Psoas muscle (tissue), 7 donors: ENCODE measurements at regions not wholly inside any gene's neighbourhood (a gene's known extent, or its start where the extent isn't known, plus 50 kb on each side); places are given as distances from the start of the nearest gene placed in this dataset.

Experiments
- ATAC-seq, 4 donors: fragments of 200-7000 bp; cut with Tn5 transposase; one replicate each; pipeline ENCODE4 v1.9.1; 2020; ENCODE audit warnings: moderate library complexity in 3 of 4, mild to moderate bottlenecking in 2 of 4
- DNase-seq, 2 donors: peaks; one replicate each; pipeline ENCODE4 v3.0.0-alpha.2; 2020
- H3K27ac ChIP-seq: fragments of 200-600 bp; one replicate; pipeline ENCODE4 v1.8.0; 2022
- H3K27me3 ChIP-seq, 3 donors: fragments of 200-600 bp in 1 of 3; one replicate each; pipeline versions ENCODE4 v1.6.1 to v1.8.0; 2013 to 2022; ENCODE audit warnings: low read length in 2 of 3, mild to moderate bottlenecking in 2 of 3, moderate library complexity in 1 of 3; ENCODE audit not compliant: insufficient read depth in 3 of 3
- H3K36me3 ChIP-seq, 2 donors: fragments of 200-600 bp in 1 of 2; one replicate each; pipeline versions ENCODE4 v1.6.1 to v1.8.0; 2013 to 2022; ENCODE audit warnings: low read depth in 1 of 2, mild to moderate bottlenecking in 1 of 2, moderate library complexity in 1 of 2; ENCODE audit not compliant: insufficient read depth in 1 of 2
- H3K4me1 ChIP-seq: fragments of 200-600 bp; one replicate; pipeline ENCODE4 v1.8.0; 2022
- H3K4me3 ChIP-seq: fragments of 200-600 bp; one replicate; pipeline ENCODE4 v1.8.0; 2022; ENCODE audit warnings: mild to moderate bottlenecking
- H3K9me3 ChIP-seq: fragments of 200-600 bp; one replicate; pipeline ENCODE4 v1.8.0; 2022
- CTCF ChIP-seq: fragments of 200-600 bp; IDR thresholded peaks from one replicate; pipeline ENCODE4 v1.8.0; 2022; ENCODE audit warnings: antibody characterized with exemption
- WGBS, 3 donors: extraction: QIAGEN DNeasy Blood & Tissue Kit; methylation state at CpG; one replicate each; pipeline versions ENCODE4 v1.1.6 to v1.1.7; 2013; 5-methylcytosine and 5-hydroxymethylcytosine counted together
- intact Hi-C, 2 donors: fragments of 100-400 bp; cut with DNase I; formaldehyde crosslinking; loops; one replicate each; pipeline versions ENCODE4 v1.11.0 to v1.14.2; 2022
- donor health status: healthy with polysubstance abuse.
- donor health status: DM: no; HTN: no; CAD: no; lungs with moderate emphysema.
- donor health status: Bipolar disorder and iron deficiency.
- donor health status: healthy.
- donor health status: DM: yes; HTN: yes; CAD: no.
- donor health status: DM: no; HTN: no; CAD: no.
- donor health status: DM: yes; HTN: yes; CAD: no.

GRCh38 chr4:35673137-35673536 lies 571.2 kb downstream of the ARAP2 start:
- DNase-seq (no peak), ATAC-seq (no peak)
- Histone ChIP-seq H3K36me3 (no peaks in the 10 kb centered on the region), H3K27ac (no peak overlapping the region), H3K4me1 (no peaks in the 10 kb centered on the region), H3K9me3 (no peaks in the 10 kb centered on the region), H3K4me3 (no peak overlapping the region), H3K27me3 (no peaks in the 10 kb centered on the region)
- intact Hi-C loops: no loop called here
- TF ChIP-seq CTCF: no peak
- WGBS, 3 donors: 68 to 95% (median 79%) methylated on average over 1 of the region's 1 CpG

- H3K36me3 ChIP-seq: no peaks in the 10 kb centered on the region
- H3K27me3 ChIP-seq: no peaks in the 10 kb centered on the region
- no peaks in the 10 kb centered on the region for H3K4me1 ChIP-seq
- H3K27ac ChIP-seq: no peak overlapping the region
- no peak for DNase-seq
- H3K9me3 ChIP-seq: no peaks in the 10 kb centered on the region
- TF ChIP-seq CTCF: no peak
- no peak for ATAC-seq
- 82 to 87% (median 84%) methylated on average over 1 of the region's 1 CpG for WGBS, 3 donors
- intact Hi-C loops: loop anchor here in 1 of 2 donors (5.0 kb wide), 1 partner anchor 1153 kb away; no protein-coding TSS in a partner anchor
- no peak overlapping the region for H3K4me3 ChIP-seq
Measured at GRCh38 chr4:35684755-35685154, 559.6 kb downstream of the ARAP2 start.

- intact Hi-C loops: no loop called here
- ATAC-seq (no peak), DNase-seq (no peak)
- H3K4me1 ChIP-seq: no peaks in the 10 kb centered on the region
- H3K27me3 ChIP-seq: no peaks in the 10 kb centered on the region
- no peaks in the 10 kb centered on the region for H3K36me3 ChIP-seq
- no peak for TF ChIP-seq CTCF
- H3K4me3 ChIP-seq: no peak overlapping the region
- no peaks in the 10 kb centered on the region for H3K9me3 ChIP-seq
- 29 to 38% (median 34%) methylated on average over 1 of the region's 1 CpG for WGBS, 3 donors
- H3K27ac ChIP-seq: no peak overlapping the region
Measured at GRCh38 chr4:35689870-35690269, 554.4 kb downstream of the ARAP2 start.

- intact Hi-C loops: no loop called here
- H3K27ac ChIP-seq: no peak overlapping the region
- H3K9me3 ChIP-seq: no peaks in the 10 kb centered on the region
- H3K4me3 ChIP-seq: no peak overlapping the region
- ATAC-seq (no peak), DNase-seq (no peak)
- no peaks in the 10 kb centered on the region for H3K4me1 ChIP-seq
- WGBS, 3 donors: 62 to 73% (median 63%) methylated on average over 1 of the region's 1 CpG
- no peak for TF ChIP-seq CTCF
- H3K36me3 ChIP-seq: no peaks in the 10 kb centered on the region
- H3K27me3 ChIP-seq: no peaks in the 10 kb centered on the region
Measured at GRCh38 chr4:35690271-35690670, 554.0 kb downstream of the ARAP2 start.

GRCh38 chr4:35695003-35695402 lies 549.3 kb downstream of the ARAP2 start:
- intact Hi-C loops: no loop called here
- no peaks in the 10 kb centered on the region for H3K27me3 ChIP-seq
- H3K4me1 ChIP-seq: no peaks in the 10 kb centered on the region
- H3K36me3 ChIP-seq: no peaks in the 10 kb centered on the region
- no peak for TF ChIP-seq CTCF
- no peak for DNase-seq
- 62 to 70% (median 68%) methylated on average over 3 of the region's 3 CpGs for WGBS, 3 donors
- H3K27ac ChIP-seq: no peak overlapping the region
- no peak overlapping the region for H3K4me3 ChIP-seq
- no peak for ATAC-seq
- no peaks in the 10 kb centered on the region for H3K9me3 ChIP-seq
